ENCODE measurements at regions not wholly inside any gene's neighbourhood (a gene's known extent, or its start where the extent isn't known, plus 50 kb on each side); places are given as distances from the start of the nearest gene placed in this dataset.

DNA sequence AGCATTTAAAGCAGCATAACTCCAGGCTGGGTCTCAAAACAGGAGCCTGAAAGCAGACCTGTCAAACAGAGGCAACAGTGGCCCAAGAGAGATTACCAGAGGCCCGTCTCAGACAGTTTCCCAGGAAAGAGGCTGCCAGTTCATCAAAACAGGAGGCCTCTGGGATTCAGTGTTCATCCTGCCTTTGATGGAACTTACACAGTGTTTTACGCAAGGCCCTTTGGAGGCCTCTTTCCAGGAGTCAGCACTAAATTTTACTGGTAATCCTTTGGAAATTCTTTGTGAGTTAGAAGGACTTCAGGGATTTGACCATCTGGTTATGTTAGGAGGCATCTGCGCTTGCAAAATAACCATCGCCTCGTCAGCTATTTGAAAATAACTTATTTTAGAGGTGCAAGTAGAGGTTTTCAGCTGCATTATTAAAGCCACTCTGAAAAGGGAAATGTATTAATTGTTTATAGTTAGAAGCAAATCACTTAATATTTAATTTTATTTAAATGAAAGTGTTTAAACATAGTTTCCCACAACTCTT lies 501.2 kb upstream of the COBL start:
- TF ChIP-seq, protein P1, sequence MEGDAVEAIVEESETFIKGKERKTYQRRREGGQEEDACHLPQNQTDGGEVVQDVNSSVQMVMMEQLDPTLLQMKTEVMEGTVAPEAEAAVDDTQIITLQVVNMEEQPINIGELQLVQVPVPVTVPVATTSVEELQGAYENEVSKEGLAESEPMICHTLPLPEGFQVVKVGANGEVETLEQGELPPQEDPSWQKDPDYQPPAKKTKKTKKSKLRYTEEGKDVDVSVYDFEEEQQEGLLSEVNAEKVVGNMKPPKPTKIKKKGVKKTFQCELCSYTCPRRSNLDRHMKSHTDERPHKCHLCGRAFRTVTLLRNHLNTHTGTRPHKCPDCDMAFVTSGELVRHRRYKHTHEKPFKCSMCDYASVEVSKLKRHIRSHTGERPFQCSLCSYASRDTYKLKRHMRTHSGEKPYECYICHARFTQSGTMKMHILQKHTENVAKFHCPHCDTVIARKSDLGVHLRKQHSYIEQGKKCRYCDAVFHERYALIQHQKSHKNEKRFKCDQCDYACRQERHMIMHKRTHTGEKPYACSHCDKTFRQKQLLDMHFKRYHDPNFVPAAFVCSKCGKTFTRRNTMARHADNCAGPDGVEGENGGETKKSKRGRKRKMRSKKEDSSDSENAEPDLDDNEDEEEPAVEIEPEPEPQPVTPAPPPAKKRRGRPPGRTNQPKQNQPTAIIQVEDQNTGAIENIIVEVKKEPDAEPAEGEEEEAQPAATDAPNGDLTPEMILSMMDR (IDR thresholded peaks at IDR 0.05; ENCODE audit: low read length): no peak
- no peak for TF ChIP-seq EZH2 (IDR thresholded peaks at IDR 0.05; ENCODE audit: borderline replicate concordance, low read length)

Measured in OCI-LY1 (cell line).